ENCODE measurements at regions not wholly inside any gene's neighbourhood (a gene's known extent, or its start where the extent isn't known, plus 50 kb on each side); places are given as distances from the start of the nearest gene placed in this dataset.

- Histone ChIP-seq H3K4me2 (ENCODE audit: insufficient read depth, low read length) (no peak overlapping the region), H2AFZ (ENCODE audit: low read depth, low read length) (no peak overlapping the region), H3K4me3 (no peak overlapping the region), H3K9ac (ENCODE audit: insufficient read depth in 1 of 2, low read depth in 2 of 2, low read length in 2 of 2) (no peak overlapping the region), H3K9me3 (replicated peaks; ENCODE audit: control insufficient read depth, insufficient read depth, low read depth, low read length) (no peaks in the 10 kb centered on the region), H3K79me2 (ENCODE audit: control insufficient read depth, insufficient read depth, low read length) (no peaks in the 10 kb centered on the region), H3K27me3 (ENCODE audit: control insufficient read depth in 2 of 2, insufficient read depth in 2 of 2, low read length in 2 of 2) (no peaks in the 10 kb centered on the region), H3K36me3 (ENCODE audit: control insufficient read depth, insufficient read depth, low read length) (no peaks in the 10 kb centered on the region), H3K9me1 (ENCODE audit: control insufficient read depth, insufficient read depth, low read length) (no peaks in the 10 kb centered on the region), H4K20me1 (replicated peaks; ENCODE audit: control insufficient read depth, insufficient read depth, low read length) (no peaks in the 10 kb centered on the region), H3K4me1 (replicated peaks in 1 of 2; ENCODE audit: control insufficient read depth in 2 of 2, insufficient read depth in 2 of 2, low read length in 2 of 2) (no peaks in the 10 kb centered on the region), H3K27ac (ENCODE audit: extremely low read depth, low read depth, low read length) (no peak overlapping the region)
- POLR2A ChIA-PET: no interaction called here
- 0% methylated on average over 2 of the region's 2 CpGs for WGBS (ENCODE audit: insufficient coverage, low coverage, missing lambda C conversion rate)
- DNase-seq (ENCODE audit: extremely low read depth in 1 of 4, low spot score in 3 of 4) (no peak), ATAC-seq (no peak), FAIRE-seq (no peak)
- intact Hi-C loops (cut with micrococcal nuclease) (no loop called here), in situ Hi-C loops (cut with MboI) (no loop called here)
- CTCF ChIA-PET (ENCODE audit: low intra/inter-chr PET ratio): no interaction called here
- no TSS peak for BruUV-seq (replicated peaks)
- TF ChIP-seq RFX5 (IDR thresholded peaks at IDR 0.05; ENCODE audit: low read depth, low read length): no peak
- TF ChIP-seq ZNF133 (CRISPR knock-in tag; IDR thresholded peaks at IDR 0.05): no peak
- no peak for TF ChIP-seq UBTF (IDR thresholded peaks at IDR 0.05; ENCODE audit: borderline replicate concordance in 1 of 2, low read depth in 2 of 2, low read length in 2 of 2)
- TF ChIP-seq ZNF24 (IDR thresholded peaks at IDR 0.05): no peak
These were observed 307.9 kb upstream of the MDFIC2 start for GRCh38 chr3:70620367-70620766.

GRCh38 chr3:70618151-70618550 lies 305.7 kb upstream of the MDFIC2 start:
- FAIRE-seq: no peak
- no TSS peak for BruUV-seq (replicated peaks)
- Histone ChIP-seq H3K27me3 (ENCODE audit: control insufficient read depth in 2 of 2, insufficient read depth in 2 of 2, low read length in 2 of 2) (no peaks in the 10 kb centered on the region), H4K20me1 (replicated peaks; ENCODE audit: control insufficient read depth, insufficient read depth, low read length) (no peaks in the 10 kb centered on the region), H3K9me1 (ENCODE audit: control insufficient read depth, insufficient read depth, low read length) (no peaks in the 10 kb centered on the region), H2AFZ (ENCODE audit: low read depth, low read length) (no peak overlapping the region), H3K27ac (ENCODE audit: extremely low read depth, low read depth, low read length) (no peak overlapping the region), H3K9ac (ENCODE audit: insufficient read depth in 1 of 2, low read depth in 2 of 2, low read length in 2 of 2) (no peak overlapping the region), H3K79me2 (ENCODE audit: control insufficient read depth, insufficient read depth, low read length) (no peaks in the 10 kb centered on the region), H3K36me3 (ENCODE audit: control insufficient read depth, insufficient read depth, low read length) (no peaks in the 10 kb centered on the region), H3K4me2 (ENCODE audit: insufficient read depth, low read length) (no peak overlapping the region), H3K9me3 (replicated peaks; ENCODE audit: control insufficient read depth, insufficient read depth, low read depth, low read length) (no peaks in the 10 kb centered on the region), H3K4me1 (replicated peaks in 1 of 2; ENCODE audit: control insufficient read depth in 2 of 2, insufficient read depth in 2 of 2, low read length in 2 of 2) (no peaks in the 10 kb centered on the region), H3K4me3 (no peak overlapping the region)
- no peak for DNase-seq (ENCODE audit: extremely low read depth in 1 of 4, low spot score in 3 of 4)
- no peak for ATAC-seq
- 6% methylated on average over 1 of the region's 1 CpG for WGBS (ENCODE audit: insufficient coverage, low coverage, missing lambda C conversion rate)
- intact Hi-C loops (cut with micrococcal nuclease): no loop called here
- CTCF ChIA-PET (ENCODE audit: low intra/inter-chr PET ratio): no interaction called here
- in situ Hi-C loops (cut with MboI): no loop called here
- POLR2A ChIA-PET: no interaction called here
- no peak for TF ChIP-seq E2F8 (IDR thresholded peaks at IDR 0.05; ENCODE audit: low read depth, partially characterized antibody)
- no peak for TF ChIP-seq POLR3A (IDR thresholded peaks at IDR 0.05; ENCODE audit: borderline replicate concordance, extremely low read depth, insufficient read depth, insufficient read length)
- TF ChIP-seq MAFG (tag; conservative IDR thresholded peaks at IDR 0.05): peak; percentile 31; the same call in 1 of the 2 replicates
- no peak for TF ChIP-seq ZNF41 (CRISPR knock-in tag; conservative IDR thresholded peaks at IDR 0.05)
- peak; percentile 73 for TF ChIP-seq ZNF316 (IDR thresholded peaks at IDR 0.05)
- TF ChIP-seq HDGF (IDR thresholded peaks at IDR 0.05): no peak
- TF ChIP-seq MAFK (IDR thresholded peaks at IDR 0.05; ENCODE audit: low read length): peak; percentile 45; the same call in 1 of the 2 replicates
- peak; percentile 45; the same call in 1 of the 2 replicates for TF ChIP-seq C11orf30 (IDR thresholded peaks at IDR 0.05; ENCODE audit: low read depth)
- TF ChIP-seq, protein P1, sequence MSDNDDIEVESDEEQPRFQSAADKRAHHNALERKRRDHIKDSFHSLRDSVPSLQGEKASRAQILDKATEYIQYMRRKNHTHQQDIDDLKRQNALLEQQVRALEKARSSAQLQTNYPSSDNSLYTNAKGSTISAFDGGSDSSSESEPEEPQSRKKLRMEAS (CRISPR knock-in tag; IDR thresholded peaks at IDR 0.05): no peak
- no peak for TF ChIP-seq RBFOX2 (IDR thresholded peaks at IDR 0.05; ENCODE audit: low read depth, low read length)
